ENCODE measurements at regions not wholly inside any gene's neighbourhood (a gene's known extent, or its start where the extent isn't known, plus 50 kb on each side); places are given as distances from the start of the nearest gene placed in this dataset.

GRCh38 chr16:13612623-13613022 lies 307.3 kb upstream of the ERCC4 start:
- H3K4me1 ChIP-seq (ENCODE audit: control insufficient read depth in 1 of 2, insufficient read depth in 2 of 2, low read length in 2 of 2), result no peaks in the 10 kb centered on the region
- no peak overlapping the region for H3K27ac ChIP-seq (ENCODE audit: low read depth, low read length)
- ATAC-seq (no peak), DNase-seq (ENCODE audit: low read depth, low spot score) (no peak)
- TF ChIP-seq ZNF274 (IDR thresholded peaks at IDR 0.05; ENCODE audit: low read depth, low read length), result no peak
- no peak for TF ChIP-seq MAX (IDR thresholded peaks at IDR 0.05)
- TF ChIP-seq, protein P1, sequence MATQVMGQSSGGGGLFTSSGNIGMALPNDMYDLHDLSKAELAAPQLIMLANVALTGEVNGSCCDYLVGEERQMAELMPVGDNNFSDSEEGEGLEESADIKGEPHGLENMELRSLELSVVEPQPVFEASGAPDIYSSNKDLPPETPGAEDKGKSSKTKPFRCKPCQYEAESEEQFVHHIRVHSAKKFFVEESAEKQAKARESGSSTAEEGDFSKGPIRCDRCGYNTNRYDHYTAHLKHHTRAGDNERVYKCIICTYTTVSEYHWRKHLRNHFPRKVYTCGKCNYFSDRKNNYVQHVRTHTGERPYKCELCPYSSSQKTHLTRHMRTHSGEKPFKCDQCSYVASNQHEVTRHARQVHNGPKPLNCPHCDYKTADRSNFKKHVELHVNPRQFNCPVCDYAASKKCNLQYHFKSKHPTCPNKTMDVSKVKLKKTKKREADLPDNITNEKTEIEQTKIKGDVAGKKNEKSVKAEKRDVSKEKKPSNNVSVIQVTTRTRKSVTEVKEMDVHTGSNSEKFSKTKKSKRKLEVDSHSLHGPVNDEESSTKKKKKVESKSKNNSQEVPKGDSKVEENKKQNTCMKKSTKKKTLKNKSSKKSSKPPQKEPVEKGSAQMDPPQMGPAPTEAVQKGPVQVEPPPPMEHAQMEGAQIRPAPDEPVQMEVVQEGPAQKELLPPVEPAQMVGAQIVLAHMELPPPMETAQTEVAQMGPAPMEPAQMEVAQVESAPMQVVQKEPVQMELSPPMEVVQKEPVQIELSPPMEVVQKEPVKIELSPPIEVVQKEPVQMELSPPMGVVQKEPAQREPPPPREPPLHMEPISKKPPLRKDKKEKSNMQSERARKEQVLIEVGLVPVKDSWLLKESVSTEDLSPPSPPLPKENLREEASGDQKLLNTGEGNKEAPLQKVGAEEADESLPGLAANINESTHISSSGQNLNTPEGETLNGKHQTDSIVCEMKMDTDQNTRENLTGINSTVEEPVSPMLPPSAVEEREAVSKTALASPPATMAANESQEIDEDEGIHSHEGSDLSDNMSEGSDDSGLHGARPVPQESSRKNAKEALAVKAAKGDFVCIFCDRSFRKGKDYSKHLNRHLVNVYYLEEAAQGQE (IDR thresholded peaks at IDR 0.05; ENCODE audit: low read depth), result no peak
- no peaks in the 10 kb centered on the region for H3K27me3 ChIP-seq (ENCODE audit: insufficient read depth, low read length)
- H3K4me3 ChIP-seq (replicated peaks in 1 of 2; ENCODE audit: low read depth in 1 of 2, low read length in 2 of 2), result no peak overlapping the region
- no peaks in the 10 kb centered on the region for H3K79me2 ChIP-seq (ENCODE audit: insufficient read depth, low read length)
- H3K9me2 ChIP-seq (ENCODE audit: insufficient read depth), result no peaks in the 10 kb centered on the region
- intact Hi-C loops (cut with micrococcal nuclease), result no loop called here
- RAD21 ChIA-PET (ENCODE audit: low non-redundant PET in 1 of 2, low total read pairs in 2 of 2, uncharacterized antibody in 2 of 2, unreplicated experiment in 2 of 2), result no interaction called here
- H3K36me3 ChIP-seq (ENCODE audit: control insufficient read depth in 1 of 2, insufficient read depth in 2 of 2, low read length in 2 of 2), result no peaks in the 10 kb centered on the region
- no TSS peak for BruUV-seq (replicated peaks)
- POLR2A ChIA-PET, result no interaction called here
- H3K4me2 ChIP-seq (ENCODE audit: low read length), result no peak overlapping the region
- CTCF ChIA-PET, result no interaction called here
- no peaks in the 10 kb centered on the region for H4K20me1 ChIP-seq (ENCODE audit: insufficient read depth)
- no peak overlapping the region for H2AFZ ChIP-seq (ENCODE audit: low read depth, low read length, poor library complexity, severe bottlenecking)
- no peaks in the 10 kb centered on the region for H3K9me3 ChIP-seq (ENCODE audit: control insufficient read depth in 1 of 2, insufficient read depth in 1 of 2, low read depth in 1 of 2, low read length in 2 of 2)
- no peak overlapping the region for H3K9ac ChIP-seq (ENCODE audit: low read length)

GRCh38 chr16:13613165-13613564 lies 306.8 kb upstream of the ERCC4 start:
- no peak for TF ChIP-seq MAX (IDR thresholded peaks at IDR 0.05)
- no peak for TF ChIP-seq SRF (IDR thresholded peaks at IDR 0.05; ENCODE audit: low read depth)
- TF ChIP-seq, protein P2, sequence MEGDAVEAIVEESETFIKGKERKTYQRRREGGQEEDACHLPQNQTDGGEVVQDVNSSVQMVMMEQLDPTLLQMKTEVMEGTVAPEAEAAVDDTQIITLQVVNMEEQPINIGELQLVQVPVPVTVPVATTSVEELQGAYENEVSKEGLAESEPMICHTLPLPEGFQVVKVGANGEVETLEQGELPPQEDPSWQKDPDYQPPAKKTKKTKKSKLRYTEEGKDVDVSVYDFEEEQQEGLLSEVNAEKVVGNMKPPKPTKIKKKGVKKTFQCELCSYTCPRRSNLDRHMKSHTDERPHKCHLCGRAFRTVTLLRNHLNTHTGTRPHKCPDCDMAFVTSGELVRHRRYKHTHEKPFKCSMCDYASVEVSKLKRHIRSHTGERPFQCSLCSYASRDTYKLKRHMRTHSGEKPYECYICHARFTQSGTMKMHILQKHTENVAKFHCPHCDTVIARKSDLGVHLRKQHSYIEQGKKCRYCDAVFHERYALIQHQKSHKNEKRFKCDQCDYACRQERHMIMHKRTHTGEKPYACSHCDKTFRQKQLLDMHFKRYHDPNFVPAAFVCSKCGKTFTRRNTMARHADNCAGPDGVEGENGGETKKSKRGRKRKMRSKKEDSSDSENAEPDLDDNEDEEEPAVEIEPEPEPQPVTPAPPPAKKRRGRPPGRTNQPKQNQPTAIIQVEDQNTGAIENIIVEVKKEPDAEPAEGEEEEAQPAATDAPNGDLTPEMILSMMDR (IDR thresholded peaks at IDR 0.05 in 2 of 3, conservative IDR thresholded peaks at IDR 0.05 in 1 of 3; ENCODE audit: borderline replicate concordance in 1 of 3, insufficient read depth in 1 of 3, low read depth in 2 of 3, low read length in 2 of 3), result no peak
- TF ChIP-seq POLR2AphosphoS5 (IDR thresholded peaks at IDR 0.05; ENCODE audit: low read depth, low read length), result no peak
- TF ChIP-seq EZH2 (IDR thresholded peaks at IDR 0.05), result no peak
- no peak for TF ChIP-seq ATF3 (IDR thresholded peaks at IDR 0.05)
- no peak for TF ChIP-seq CEBPB (IDR thresholded peaks at IDR 0.05; ENCODE audit: low read depth)
- TF ChIP-seq, protein P3, sequence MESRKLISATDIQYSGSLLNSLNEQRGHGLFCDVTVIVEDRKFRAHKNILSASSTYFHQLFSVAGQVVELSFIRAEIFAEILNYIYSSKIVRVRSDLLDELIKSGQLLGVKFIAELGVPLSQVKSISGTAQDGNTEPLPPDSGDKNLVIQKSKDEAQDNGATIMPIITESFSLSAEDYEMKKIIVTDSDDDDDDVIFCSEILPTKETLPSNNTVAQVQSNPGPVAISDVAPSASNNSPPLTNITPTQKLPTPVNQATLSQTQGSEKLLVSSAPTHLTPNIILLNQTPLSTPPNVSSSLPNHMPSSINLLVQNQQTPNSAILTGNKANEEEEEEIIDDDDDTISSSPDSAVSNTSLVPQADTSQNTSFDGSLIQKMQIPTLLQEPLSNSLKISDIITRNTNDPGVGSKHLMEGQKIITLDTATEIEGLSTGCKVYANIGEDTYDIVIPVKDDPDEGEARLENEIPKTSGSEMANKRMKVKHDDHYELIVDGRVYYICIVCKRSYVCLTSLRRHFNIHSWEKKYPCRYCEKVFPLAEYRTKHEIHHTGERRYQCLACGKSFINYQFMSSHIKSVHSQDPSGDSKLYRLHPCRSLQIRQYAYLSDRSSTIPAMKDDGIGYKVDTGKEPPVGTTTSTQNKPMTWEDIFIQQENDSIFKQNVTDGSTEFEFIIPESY (IDR thresholded peaks at IDR 0.05; ENCODE audit: extremely low read depth, insufficient replicate concordance, low read length), result no peak
- no peak for TF ChIP-seq CBX3 (IDR thresholded peaks at IDR 0.05; ENCODE audit: low read depth)
- no peak overlapping the region for H3K27ac ChIP-seq (ENCODE audit: low read depth, low read length)
- no peak overlapping the region for H3K4me3 ChIP-seq (replicated peaks in 1 of 2; ENCODE audit: low read depth in 1 of 2, low read length in 2 of 2)
- no peaks in the 10 kb centered on the region for H4K20me1 ChIP-seq (ENCODE audit: insufficient read depth)
- H3K9me2 ChIP-seq (ENCODE audit: insufficient read depth), result no peaks in the 10 kb centered on the region
- no peak overlapping the region for H2AFZ ChIP-seq (ENCODE audit: low read depth, low read length, poor library complexity, severe bottlenecking)
- ChIA-PET POLR2A (no interaction called here), CTCF (no interaction called here), RAD21 (ENCODE audit: low non-redundant PET in 1 of 2, low total read pairs in 2 of 2, uncharacterized antibody in 2 of 2, unreplicated experiment in 2 of 2) (no interaction called here)
- intact Hi-C loops (cut with micrococcal nuclease), result no loop called here
- H3K79me2 ChIP-seq (ENCODE audit: insufficient read depth, low read length), result no peaks in the 10 kb centered on the region
- H3K4me2 ChIP-seq (ENCODE audit: low read length), result no peak overlapping the region
- H3K9ac ChIP-seq (ENCODE audit: low read length), result no peak overlapping the region
- ATAC-seq (no peak), DNase-seq (ENCODE audit: low read depth, low spot score) (no peak)
- no peaks in the 10 kb centered on the region for H3K4me1 ChIP-seq (ENCODE audit: control insufficient read depth in 1 of 2, insufficient read depth in 2 of 2, low read length in 2 of 2)
- no TSS peak for BruUV-seq (replicated peaks)
- H3K36me3 ChIP-seq (ENCODE audit: control insufficient read depth in 1 of 2, insufficient read depth in 2 of 2, low read length in 2 of 2), result no peaks in the 10 kb centered on the region
- no peaks in the 10 kb centered on the region for H3K27me3 ChIP-seq (ENCODE audit: insufficient read depth, low read length)
- no peaks in the 10 kb centered on the region for H3K9me3 ChIP-seq (ENCODE audit: control insufficient read depth in 1 of 2, insufficient read depth in 1 of 2, low read depth in 1 of 2, low read length in 2 of 2)
